GM12864 (cell line): ENCODE measurements at regions not wholly inside any gene's neighbourhood (a gene's known extent, or its start where the extent isn't known, plus 50 kb on each side); places are given as distances from the start of the nearest gene placed in this dataset.
"Not testable (repeated sequence)": the region's sequence is repeated elsewhere in the genome, so short reads cannot be mapped to it uniquely, and the experiment has no call there.

Experiments
- DNase-seq: peaks from one replicate; pipeline ENCODE4 v3.0.0-alpha.2; 2011; ENCODE audit warnings: low read depth
- H3K4me3 ChIP-seq: 2 replicates; pipeline ENCODE4 v1.5.1; 2011; ENCODE audit warnings: mild to moderate bottlenecking, low read depth, low read length, control low read depth
- TF ChIP-seq, protein P1 (sequence below): IDR thresholded peaks from 2 replicates; pipeline ENCODE4 v1.5.1; 2011; ENCODE audit warnings: low read depth, mild to moderate bottlenecking, moderate library complexity, low read length, control low read depth, inconsistent platforms; ENCODE audit errors: missing control alignments

DNA sequence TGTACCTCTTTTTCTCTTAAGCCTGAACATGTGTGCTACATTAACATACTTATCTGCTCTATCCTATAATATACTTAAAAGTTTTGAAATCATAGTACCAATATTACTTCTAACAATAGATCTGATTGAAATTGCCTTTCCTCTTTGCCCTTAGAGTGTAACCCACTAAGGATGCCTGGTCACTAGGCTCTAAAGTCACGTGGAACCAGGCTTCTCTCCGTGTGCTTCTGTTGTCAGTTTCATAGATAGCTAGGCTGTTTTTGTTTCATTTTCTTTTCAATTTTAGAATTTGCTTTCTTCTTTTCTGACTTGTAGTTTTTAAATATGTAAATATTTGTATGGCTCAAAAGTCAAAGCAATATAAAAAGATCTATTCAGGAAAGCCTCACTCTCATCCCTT is 100.5 kb upstream of the PZP start:
- not testable (repeated sequence) for DNase-seq

DNA sequence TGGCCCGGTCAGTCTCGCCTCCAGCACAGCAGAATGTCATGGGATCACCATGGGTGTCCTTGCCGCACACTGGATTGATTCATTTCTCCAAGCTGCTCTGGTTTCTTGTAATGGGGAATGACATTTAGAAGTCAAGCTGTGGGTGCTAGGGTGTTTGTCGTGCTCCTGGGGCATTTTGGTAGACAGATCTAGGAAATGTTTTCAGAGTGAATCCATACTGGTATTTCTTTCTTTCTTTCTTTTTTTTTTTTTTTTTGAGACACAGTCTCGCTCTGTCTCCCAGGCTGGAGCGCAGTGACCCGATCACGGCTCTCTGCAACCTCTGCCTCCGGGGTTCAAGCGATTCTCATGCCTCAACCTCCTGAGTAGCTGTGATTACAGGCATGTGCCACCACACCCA is 100.0 kb upstream of the PZP start:
- not testable (repeated sequence) for H3K4me3 ChIP-seq, DNase-seq

More for the DNA sequence above, 100.5 kb upstream of the PZP start:
- not testable (repeated sequence) for H3K4me3 ChIP-seq

DNA sequence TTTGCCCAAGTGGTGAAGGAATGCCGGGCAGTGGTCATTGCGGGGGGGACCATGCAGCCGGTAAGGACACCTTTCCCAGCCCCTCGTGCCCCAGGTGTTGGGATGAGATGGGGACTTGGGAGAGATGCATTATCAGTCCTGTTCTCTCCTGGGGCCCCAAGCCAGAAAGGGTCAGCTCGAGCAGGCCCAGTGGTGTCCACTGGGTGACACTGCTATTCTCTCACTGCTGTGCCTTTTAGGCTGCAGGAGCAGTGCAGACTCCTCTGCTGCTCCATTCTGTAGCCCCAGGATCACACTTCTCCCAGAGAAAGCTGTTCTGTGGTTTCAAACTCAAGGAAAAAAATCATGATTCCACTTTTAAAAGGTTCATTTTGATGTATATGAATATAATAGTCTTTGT is 99.1 kb upstream of the PZP start:
- H3K4me3 ChIP-seq, DNase-seq: not testable (repeated sequence)

DNA sequence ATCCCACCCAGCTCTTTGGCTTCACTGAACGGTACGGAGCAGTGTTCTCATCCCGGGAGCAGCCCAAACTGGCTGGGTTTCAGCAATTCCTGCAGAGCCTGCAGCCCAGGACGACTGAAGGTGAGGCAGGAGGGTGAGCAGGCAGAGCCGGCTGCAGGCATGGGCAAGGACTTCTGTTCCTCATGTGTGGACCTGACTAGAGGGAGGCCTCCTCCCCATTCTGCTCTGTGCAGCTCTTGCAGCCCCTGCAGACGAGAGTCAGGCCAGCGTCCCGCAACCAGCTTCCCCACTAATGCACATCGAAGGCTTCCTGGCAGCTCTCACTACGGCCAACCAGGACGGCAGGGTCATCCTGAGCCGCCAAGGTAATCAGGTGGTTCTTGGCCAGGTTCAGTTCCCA is 97.8 kb upstream of the PZP start:
- DNase-seq, H3K4me3 ChIP-seq: not testable (repeated sequence)

DNA sequence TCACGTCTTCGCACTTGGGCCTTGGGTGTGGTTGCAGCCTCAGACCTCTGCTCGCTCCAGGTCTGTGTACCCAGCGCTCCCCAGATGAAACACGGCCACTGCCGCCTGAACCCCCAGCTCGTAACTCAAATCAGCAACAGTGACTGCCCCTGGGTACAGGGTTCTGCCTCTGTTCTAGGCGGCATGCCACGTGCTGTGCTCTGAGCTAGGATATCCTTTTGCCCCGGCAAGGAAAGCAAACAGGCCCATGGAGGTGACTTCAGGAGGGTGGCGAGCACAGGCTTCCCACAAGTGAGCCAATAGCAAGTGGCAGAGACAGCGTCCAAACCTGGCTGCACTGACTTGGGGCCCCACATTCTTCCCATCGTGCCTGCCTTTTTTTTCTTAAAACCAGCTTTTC is 96.3 kb upstream of the PZP start:
- H3K4me3 ChIP-seq, DNase-seq: not testable (repeated sequence)

DNA sequence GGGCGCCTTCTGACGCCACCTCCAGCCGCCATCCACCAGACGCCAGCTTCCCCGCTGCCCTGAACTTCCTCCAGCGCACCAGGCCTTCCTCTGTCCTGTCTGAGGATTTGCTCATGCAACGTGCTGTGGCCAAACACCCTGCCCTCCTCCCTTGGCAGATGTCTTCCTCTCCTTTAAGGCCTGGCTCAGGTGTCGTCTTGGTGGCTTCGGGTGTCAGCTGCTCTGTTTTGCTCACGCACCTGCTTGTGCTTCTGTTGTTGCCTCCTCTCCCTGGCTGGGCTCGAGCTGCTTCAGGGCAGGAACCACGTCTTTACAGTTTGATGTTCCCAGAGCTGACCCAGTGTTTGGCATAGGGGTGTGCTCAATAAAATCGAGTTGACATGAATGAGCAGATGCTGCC is 87.7 kb upstream of the PZP start:
- not testable (repeated sequence) for H3K4me3 ChIP-seq, DNase-seq

DNA sequence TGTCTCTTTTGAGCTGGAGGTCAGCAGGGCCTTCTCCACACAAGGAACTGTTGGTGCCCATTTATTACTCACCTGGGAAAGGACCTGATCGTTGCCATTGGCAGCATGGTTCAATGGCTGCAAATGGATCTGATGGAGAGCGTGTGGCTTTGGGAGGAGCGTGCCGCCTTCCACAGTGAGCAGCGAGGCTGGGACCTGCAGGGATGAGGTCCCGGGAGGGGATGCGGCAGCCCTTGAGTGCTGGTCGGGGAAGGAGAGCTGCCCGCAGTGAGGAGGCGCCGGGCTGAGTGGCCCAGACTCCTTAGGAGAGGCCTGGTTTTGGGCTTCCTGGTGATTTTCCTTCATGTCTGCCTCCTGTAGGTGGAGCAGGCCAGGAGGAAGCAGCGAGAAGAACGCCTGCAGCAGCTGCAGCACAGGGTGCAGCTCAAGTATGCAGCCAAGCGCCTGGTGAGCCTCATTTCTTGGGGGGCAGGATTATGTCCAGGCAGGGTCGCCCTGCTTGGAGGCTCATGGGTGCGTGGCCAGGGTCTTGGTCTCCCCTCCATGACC is 86.0 kb upstream of the PZP start:
- not testable (repeated sequence) for DNase-seq, H3K4me3 ChIP-seq

DNA sequence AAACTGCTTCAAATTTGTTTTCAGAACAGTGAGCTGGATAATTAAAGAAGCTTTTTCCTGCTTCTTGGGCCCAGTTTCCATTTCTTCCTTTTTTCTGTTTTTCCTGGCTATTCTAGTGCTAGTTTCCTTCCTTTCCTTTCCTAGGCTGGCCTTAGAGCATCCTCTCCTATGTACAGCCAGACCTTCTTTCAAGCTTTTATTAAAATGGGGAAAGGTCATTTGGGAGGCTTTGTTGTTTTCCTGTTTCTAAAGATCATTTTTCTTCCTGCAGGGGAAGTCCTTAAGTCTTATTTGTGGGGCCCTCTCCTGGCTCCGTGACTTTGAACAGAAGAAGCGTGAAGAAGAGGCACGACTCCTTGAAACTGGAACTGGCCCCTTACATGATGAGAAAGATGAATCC is 85.2 kb upstream of the PZP start:
- not testable (repeated sequence) for DNase-seq, H3K4me3 ChIP-seq

DNA sequence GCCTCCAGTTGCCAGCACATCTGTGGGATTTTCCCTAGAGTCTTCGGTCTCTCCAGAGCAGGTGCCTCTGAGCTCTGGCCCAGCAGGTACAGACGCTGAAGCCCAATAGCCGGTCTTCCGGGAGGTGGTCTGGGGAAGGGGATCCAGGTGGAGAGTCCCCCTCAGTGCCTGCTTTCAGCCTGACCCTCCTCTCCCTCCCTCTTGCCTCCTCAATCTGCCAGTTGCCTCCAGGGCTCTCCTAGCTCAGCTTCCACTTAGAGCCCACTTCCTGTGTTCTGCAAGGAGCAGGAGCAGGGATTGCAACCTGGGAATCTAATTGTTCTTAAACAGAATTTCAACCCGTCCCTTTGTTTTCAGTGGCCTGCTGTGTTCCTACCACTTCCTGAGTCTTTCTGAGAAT is 81.8 kb upstream of the PZP start:
- not testable (repeated sequence) for DNase-seq, H3K4me3 ChIP-seq

DNA sequence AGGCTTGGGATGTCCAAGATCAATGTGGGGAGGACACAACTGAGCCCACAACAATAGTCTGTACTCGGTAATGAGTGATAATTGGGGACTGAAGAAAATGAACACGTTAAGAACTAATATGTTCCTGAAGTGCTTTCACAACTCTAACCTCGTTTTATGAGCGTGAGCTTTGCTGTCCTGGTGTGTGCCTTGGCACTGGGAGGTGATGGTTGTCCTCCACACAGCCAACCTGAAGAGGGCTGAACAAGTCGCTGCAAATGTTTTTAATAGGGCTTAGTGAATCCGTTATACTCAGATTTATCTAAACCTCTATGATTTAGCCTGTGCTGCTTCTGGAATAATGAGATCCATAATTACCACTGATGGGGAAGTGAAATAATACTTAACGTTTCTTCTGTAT is 76.5 kb upstream of the PZP start:
- not testable (repeated sequence) for DNase-seq
- peak overlapping the region; percentile 62; the same call in 1 of the 2 replicates for H3K4me3 ChIP-seq

DNA sequence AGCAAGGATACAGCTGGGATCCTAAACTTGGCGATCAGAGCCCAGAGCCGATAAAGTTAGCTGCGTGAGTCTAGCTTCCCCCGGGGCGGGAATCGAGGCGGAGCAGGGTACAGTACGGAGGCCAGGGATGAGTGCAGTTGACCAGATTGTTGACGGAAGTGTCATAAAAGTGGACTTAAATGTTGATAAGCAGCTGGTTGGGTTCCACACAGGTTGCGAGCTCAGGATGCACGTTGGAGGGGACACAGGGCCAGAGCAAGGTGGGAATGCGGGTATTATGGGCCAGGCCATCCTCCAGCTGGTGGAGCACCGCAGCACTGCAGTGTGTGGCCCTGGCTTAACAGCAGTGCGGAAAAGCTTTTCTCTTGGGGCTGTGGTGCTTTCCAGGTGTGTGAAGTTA is 76.0 kb upstream of the PZP start:
- peak overlapping the region; percentile 62 for H3K4me3 ChIP-seq
- DNase-seq, result not testable (repeated sequence)

DNA sequence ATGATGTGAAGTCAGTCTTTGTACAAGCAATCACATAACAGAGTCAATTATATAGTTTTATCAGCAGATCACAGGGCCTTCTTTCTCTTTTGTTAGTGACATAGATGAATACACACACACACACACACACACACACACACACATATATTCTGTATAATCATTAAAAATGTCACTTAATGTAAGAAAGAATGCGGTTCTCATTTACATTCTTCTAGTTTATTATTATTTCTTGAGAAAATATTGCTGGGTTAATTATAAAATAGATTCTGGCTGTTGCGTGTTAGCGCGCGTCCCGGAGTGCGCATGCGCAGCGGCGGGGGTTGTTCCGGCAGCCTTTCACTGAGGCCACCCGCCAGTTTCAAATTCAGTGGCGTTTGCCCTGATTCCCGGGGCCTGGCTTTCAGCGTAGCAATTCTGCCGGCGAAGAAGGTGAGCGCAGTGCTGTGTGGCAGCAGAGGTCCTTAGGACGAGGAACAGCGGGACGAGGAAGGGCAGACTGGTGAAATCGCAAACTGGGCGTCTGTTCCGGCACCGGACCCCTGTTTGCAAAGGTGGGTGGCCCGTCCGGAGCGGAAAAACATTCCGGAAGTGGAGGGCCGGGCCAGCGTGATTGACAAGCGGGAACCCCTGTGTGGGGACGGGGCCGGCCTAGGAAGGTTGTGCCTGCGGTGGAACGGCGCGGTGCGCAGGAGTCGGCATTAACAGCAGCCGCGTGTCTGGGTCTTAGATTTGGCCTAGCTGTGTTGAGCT is 75.3 kb upstream of the PZP start:
- DNase-seq, result peak; percentile 51
- peak overlapping the region; percentile 71 for H3K4me3 ChIP-seq

DNA sequence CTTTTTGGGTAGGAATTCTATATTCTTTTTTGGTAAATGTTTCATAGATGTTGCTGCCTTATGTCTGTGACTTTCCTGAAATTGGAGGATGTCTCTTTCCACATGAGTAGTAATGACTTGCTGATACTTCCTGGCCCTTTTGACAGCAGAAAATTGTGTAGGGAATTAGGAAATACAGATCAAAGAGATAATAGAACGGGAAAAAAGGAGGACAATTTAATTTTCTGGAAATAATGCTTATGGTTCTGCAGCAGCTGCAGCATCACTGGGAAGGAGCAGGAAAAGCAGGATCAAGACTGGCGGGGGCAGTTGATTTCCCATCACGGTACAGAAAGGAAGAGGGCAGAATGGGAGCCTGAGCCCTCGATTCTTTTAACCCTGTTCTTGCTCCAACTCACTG is 68.8 kb upstream of the PZP start:
- DNase-seq, result no peak
- TF ChIP-seq, protein P1, sequence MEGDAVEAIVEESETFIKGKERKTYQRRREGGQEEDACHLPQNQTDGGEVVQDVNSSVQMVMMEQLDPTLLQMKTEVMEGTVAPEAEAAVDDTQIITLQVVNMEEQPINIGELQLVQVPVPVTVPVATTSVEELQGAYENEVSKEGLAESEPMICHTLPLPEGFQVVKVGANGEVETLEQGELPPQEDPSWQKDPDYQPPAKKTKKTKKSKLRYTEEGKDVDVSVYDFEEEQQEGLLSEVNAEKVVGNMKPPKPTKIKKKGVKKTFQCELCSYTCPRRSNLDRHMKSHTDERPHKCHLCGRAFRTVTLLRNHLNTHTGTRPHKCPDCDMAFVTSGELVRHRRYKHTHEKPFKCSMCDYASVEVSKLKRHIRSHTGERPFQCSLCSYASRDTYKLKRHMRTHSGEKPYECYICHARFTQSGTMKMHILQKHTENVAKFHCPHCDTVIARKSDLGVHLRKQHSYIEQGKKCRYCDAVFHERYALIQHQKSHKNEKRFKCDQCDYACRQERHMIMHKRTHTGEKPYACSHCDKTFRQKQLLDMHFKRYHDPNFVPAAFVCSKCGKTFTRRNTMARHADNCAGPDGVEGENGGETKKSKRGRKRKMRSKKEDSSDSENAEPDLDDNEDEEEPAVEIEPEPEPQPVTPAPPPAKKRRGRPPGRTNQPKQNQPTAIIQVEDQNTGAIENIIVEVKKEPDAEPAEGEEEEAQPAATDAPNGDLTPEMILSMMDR, result no peak
- H3K4me3 ChIP-seq, result no peak overlapping the region

DNA sequence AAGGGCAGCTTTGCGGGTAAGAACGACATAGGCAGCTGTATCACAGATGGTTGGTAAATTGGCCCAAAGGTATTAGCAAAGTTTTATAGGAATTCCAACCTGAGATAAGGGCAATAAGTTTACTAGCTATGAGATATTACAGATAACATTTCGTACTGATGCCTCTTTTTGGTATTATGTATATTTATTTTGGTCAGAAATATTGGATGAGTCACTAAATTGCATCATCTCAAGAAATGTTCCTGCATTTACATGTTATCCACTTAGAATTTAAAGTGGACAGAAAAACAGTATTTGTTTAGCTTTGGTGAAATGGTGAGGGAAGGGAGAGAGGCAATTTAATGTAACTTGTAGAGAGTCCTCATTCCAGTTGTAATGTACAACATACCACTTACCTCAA is 65.1 kb upstream of the PZP start:
- TF ChIP-seq, protein P1, result no peak
- no peak for DNase-seq
- H3K4me3 ChIP-seq, result no peak overlapping the region
